ENCODE measurements at regions not wholly inside any gene's neighbourhood (a gene's known extent, or its start where the extent isn't known, plus 50 kb on each side); places are given as distances from the start of the nearest gene placed in this dataset.

DNA sequence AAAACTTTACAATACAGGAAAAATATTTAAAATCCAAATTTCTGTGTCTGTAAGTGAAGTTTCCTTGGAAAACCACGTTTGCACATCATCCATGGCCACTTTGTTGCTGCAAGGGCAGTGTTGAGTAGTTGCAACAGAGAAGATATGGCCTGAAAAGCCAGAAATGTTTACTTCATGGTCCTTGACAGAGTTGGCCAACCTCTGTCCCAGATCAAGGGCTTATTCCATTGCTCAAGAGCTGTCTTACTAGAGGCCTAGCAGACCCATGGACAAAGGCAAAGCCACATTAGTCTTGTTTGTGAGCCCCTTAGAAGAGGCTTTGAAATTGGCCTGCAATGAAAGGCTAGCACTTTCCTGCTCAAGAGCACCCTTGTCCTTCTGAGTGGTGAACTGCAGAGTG lies 119.4 kb downstream of the GAS1 start:
- Histone ChIP-seq H3K9ac (ENCODE audit: low read length in 3 of 3) (no peak overlapping the region), H3K4me1 (ENCODE audit: control insufficient read depth in 2 of 3, insufficient read depth in 2 of 3, low read depth in 1 of 3, low read length in 3 of 3) (no peaks in the 10 kb centered on the region), H3K9me3 (ENCODE audit: control insufficient read depth in 2 of 3, insufficient read depth in 1 of 3, low read length in 3 of 3) (no peaks in the 10 kb centered on the region), H3K36me3 (ENCODE audit: control insufficient read depth in 2 of 3, insufficient read depth in 3 of 3, low read length in 3 of 3) (no peaks in the 10 kb centered on the region), H3K27me3 (ENCODE audit: control insufficient read depth, insufficient read depth, low read length) (no peaks in the 10 kb centered on the region), H3K27ac (ENCODE audit: low read depth in 2 of 2, low read length in 2 of 2) (no peak overlapping the region), H3K4me3 (ENCODE audit: low read length in 3 of 3) (no peak overlapping the region)
- TF ChIP-seq CTCF (IDR thresholded peaks at IDR 0.05; ENCODE audit: borderline replicate concordance, extremely low read depth, insufficient read depth) = no peak
- no peak for FAIRE-seq
- DNase-seq = no peak
- intact Hi-C loops (cut with DNase I) = no loop called here

- no peak overlapping the region for H3K9ac ChIP-seq (ENCODE audit: low read length in 3 of 3)
- H3K27me3 ChIP-seq (ENCODE audit: control insufficient read depth, insufficient read depth, low read length) = no peaks in the 10 kb centered on the region
- H3K36me3 ChIP-seq (ENCODE audit: control insufficient read depth in 2 of 3, insufficient read depth in 3 of 3, low read length in 3 of 3) = no peaks in the 10 kb centered on the region
- intact Hi-C loops (cut with DNase I) = no loop called here
- no peaks in the 10 kb centered on the region for H3K9me3 ChIP-seq (ENCODE audit: control insufficient read depth in 2 of 3, insufficient read depth in 1 of 3, low read length in 3 of 3)
- no peaks in the 10 kb centered on the region for H3K4me1 ChIP-seq (ENCODE audit: control insufficient read depth in 2 of 3, insufficient read depth in 2 of 3, low read depth in 1 of 3, low read length in 3 of 3)
- H3K27ac ChIP-seq (ENCODE audit: low read depth in 2 of 2, low read length in 2 of 2) = no peak overlapping the region
- FAIRE-seq = no peak
- no peak overlapping the region for H3K4me3 ChIP-seq (ENCODE audit: low read length in 3 of 3)
- no peak for DNase-seq
- no peak for TF ChIP-seq CTCF (IDR thresholded peaks at IDR 0.05; ENCODE audit: borderline replicate concordance, extremely low read depth, insufficient read depth)
Observed at GRCh38 chr9:86825299-86825698, 122.0 kb downstream of the GAS1 start.

DNA sequence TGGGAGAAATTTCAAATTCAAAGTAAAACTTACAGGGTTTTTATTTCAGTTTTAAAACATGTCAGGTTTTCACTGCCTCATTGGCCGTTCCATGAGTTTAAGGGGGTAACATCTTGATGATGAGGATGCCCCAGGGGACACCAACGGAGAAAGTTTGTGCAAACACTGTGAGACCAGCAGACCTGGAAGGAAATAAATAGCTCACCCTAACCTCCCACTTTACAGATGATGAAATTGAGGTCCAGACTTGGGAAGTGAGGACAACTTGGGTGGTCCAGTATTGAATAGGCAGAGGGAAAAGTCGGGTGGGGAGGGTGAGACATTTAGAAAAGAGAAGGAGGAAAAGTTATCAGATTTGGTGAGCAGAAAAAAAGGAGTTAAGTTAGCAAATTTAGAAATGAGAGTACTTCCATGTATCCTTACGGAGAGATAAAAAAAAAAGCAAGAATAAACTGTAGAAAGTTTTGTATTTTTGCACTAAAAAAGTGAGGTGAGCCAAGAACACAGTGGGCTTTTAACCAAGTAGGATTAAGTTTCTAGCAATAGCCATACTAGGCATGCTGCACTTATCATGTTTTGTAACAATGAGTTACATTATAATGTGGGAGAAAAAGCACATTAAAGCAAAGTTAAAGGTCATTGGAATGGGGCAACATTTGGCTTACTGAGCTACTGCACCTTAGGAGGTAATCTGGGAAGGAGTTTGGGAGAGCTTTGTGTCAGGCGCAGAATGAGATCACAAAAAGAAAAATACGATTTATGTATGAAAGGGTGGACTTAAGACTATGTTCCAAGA lies 125.1 kb downstream of the GAS1 start:
- TF ChIP-seq CTCF (IDR thresholded peaks at IDR 0.05; ENCODE audit: borderline replicate concordance, extremely low read depth, insufficient read depth) = no peak
- Histone ChIP-seq H3K27me3 (ENCODE audit: control insufficient read depth, insufficient read depth, low read length) (no peaks in the 10 kb centered on the region), H3K9ac (ENCODE audit: low read length in 3 of 3) (no peak overlapping the region), H3K9me3 (ENCODE audit: control insufficient read depth in 2 of 3, insufficient read depth in 1 of 3, low read length in 3 of 3) (no peaks in the 10 kb centered on the region), H3K4me1 (ENCODE audit: control insufficient read depth in 2 of 3, insufficient read depth in 2 of 3, low read depth in 1 of 3, low read length in 3 of 3) (no peaks in the 10 kb centered on the region), H3K36me3 (ENCODE audit: control insufficient read depth in 2 of 3, insufficient read depth in 3 of 3, low read length in 3 of 3) (no peaks in the 10 kb centered on the region), H3K27ac (ENCODE audit: low read depth in 2 of 2, low read length in 2 of 2) (no peak overlapping the region), H3K4me3 (ENCODE audit: low read length in 3 of 3) (no peak overlapping the region)
- no peak for FAIRE-seq
- DNase-seq = no peak
- intact Hi-C loops (cut with DNase I) = no loop called here
